ENCODE measurements at regions not wholly inside any gene's neighbourhood (a gene's known extent, or its start where the extent isn't known, plus 50 kb on each side); places are given as distances from the start of the nearest gene placed in this dataset.

DNA sequence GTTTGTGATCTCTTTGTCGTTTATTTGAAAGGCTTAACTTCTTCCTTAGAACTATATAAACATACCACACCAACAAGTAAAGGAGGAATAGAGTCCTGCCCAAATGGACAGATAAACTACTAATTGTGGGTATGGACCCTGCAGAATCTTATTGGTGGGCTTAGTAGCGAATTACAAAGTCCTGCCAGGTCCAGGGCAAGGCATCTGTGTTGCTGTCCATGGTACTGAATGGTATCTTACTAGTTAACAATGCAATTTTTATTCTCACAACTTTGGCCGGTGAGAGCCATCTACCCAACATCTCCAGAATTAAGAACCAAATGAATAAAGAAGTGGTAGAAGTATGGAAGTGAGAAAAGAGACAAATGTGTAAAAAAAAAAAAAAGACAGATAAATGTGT, 1782.4 kb upstream of the WWC1 start:
- TF ChIP-seq, protein P1, sequence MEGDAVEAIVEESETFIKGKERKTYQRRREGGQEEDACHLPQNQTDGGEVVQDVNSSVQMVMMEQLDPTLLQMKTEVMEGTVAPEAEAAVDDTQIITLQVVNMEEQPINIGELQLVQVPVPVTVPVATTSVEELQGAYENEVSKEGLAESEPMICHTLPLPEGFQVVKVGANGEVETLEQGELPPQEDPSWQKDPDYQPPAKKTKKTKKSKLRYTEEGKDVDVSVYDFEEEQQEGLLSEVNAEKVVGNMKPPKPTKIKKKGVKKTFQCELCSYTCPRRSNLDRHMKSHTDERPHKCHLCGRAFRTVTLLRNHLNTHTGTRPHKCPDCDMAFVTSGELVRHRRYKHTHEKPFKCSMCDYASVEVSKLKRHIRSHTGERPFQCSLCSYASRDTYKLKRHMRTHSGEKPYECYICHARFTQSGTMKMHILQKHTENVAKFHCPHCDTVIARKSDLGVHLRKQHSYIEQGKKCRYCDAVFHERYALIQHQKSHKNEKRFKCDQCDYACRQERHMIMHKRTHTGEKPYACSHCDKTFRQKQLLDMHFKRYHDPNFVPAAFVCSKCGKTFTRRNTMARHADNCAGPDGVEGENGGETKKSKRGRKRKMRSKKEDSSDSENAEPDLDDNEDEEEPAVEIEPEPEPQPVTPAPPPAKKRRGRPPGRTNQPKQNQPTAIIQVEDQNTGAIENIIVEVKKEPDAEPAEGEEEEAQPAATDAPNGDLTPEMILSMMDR (conservative IDR thresholded peaks at IDR 0.05; ENCODE audit: low read length), result no peak
- TF ChIP-seq EZH2phosphoT487 (IDR thresholded peaks at IDR 0.05; ENCODE audit: borderline replicate concordance, low read depth, low read length), result no peak
